Femur (tissue), 1 donor: ENCODE measurements at regions not wholly inside any gene's neighbourhood (a gene's known extent, or its start where the extent isn't known, plus 50 kb on each side); places are given as distances from the start of the nearest gene placed in this dataset.

ENCODE experiments used
- DNase-seq: peaks from one replicate; pipeline ENCODE4 v3.0.0-alpha.2; 2017

DNA sequence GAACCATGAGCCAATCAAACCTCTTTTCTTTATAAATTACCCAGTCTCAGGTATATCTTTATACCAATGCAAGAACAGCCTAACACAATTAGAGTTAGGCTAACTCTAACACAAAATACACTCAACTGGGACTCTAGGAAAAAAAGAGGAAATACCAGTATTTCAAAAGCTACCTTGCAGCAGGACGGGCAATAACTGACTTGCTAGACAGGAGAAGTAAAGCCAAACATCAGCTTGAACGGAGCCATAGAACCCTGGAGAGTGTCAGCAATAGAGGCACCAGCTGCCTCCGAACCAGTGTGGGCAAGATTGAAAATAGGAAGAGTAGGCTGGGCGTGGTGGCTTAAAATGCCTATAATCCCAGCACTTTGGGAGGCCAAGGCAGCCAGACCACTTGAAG, 162.0 kb upstream of the SOX4 start:
- no peak for DNase-seq

DNA sequence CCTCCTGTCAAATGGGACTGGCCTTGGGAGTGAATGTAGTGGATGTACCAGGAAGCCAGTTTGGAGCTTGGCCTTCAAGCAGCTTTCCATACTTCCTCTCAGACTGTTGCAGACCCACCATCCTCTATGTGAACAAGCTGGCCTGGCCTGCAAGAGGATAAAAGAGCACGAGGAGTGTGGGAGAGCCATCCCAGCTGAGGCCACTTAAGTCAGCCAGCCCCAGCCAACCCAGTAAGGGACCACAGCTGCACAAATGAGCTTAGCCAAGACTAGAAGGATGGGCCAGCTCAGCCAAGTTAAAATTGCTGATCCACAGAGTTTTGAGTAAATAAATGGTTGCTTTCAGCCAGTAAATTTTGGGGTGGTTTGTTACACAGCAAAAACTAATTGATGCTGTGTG, 156.9 kb upstream of the SOX4 start:
- DNase-seq = no peak

DNA sequence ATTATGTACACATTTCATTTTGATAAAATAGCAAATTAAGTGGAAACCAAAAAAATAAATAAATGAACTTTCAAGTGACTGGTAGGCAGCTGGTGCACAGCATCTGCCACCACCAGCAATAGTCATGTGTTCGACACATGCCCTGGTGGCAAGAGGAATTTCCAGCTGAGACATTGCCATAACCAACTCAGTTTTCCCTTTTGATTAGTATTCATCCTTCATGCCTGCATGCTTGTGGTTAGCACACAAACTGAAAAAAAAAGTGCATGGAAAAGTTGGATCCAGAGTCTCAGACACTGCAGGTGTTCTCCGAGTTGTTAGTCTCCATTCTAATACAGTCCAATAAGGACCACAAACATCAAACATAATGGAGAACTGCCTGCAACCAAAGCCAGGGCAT, 156.0 kb upstream of the SOX4 start:
- DNase-seq = no peak

DNA sequence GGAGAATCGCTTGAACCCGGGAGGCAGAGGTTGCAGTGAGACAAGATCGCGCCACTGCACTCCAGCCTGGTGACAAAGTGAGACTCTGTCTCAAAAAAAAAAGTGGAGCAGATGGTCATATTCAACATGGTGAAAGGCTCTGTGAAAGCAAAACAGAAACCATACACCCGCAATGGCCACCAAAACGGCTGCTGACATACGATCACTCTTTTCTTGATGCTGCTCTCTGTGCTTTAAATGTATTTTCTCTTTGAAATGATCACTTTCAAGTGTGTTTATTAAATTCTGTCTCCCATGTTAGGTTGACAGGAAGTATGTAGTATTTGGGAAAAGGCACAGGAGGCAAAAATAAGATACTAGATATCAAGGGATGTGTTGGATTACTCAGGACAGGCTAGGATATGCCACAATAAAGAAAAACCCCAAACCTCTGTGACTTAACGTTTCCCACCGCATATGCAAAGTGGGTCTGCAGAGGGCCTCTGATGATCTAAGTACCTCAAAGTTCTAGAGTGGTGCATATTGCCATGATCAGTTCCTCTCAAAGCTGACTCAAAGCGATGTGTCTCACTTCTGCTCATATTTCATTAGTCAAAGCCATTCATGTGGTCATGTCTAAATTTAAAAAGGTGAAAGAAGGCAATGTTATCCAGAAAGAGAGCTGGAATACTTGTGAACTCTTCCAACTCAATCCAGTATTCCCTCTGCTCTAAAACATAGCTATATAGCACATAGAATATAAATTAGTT, 155.1 kb upstream of the SOX4 start:
- DNase-seq = no peak

DNA sequence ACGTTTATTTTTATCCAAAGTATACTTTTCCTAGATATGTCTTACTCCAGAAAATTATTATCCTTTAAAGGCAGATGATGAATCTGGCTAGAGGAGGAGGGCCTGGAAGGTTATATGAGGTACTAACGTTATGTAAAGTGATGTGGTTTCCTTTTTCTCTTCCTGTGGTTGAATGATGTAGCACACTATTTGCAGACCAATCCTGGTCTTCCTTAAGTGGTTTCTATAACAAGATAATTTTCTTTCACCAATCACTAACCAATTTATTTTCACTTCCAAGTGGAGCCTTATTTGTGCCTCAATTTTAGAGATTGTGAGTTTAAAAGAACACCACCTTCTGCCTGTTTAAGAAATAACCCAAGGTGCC, 154.6 kb upstream of the SOX4 start:
- no peak for DNase-seq

DNA sequence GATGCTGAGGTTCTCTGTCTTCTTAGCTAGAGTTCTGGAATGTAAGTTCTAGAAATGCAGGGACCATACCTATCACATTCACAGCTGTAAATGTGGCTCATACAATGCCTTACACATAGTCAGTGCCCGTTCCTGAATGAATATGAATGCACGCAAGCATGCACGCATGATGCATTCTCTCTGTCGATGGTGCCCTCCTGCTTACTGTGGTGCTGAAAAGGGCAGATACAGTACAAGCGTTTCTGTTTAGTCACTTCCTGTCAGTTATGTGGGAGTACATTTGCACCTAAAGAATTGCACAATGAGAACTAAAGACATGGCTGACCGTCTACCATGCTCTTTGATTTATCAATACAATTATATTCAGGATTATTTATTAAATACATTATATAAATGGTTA, 152.2 kb upstream of the SOX4 start:
- no peak for DNase-seq

DNA sequence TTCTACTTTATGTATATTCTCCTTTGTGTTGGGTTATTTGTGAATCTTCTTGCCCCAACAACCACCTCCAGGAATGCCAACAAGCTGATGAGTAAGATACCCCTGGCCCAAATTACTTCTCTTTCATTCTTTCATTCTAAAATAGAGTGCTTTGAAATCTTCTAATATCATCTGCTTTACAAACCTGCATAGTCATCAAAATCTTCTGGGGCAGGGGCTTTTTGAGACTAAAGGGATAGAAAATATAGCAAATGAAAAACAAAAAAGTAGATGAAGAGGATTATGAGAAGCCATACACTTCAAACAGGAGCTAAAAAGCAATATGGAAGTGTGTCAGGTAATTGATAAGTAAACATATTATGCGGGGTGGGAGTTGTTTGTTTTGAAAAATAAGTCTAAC, 150.7 kb upstream of the SOX4 start:
- no peak for DNase-seq

DNA sequence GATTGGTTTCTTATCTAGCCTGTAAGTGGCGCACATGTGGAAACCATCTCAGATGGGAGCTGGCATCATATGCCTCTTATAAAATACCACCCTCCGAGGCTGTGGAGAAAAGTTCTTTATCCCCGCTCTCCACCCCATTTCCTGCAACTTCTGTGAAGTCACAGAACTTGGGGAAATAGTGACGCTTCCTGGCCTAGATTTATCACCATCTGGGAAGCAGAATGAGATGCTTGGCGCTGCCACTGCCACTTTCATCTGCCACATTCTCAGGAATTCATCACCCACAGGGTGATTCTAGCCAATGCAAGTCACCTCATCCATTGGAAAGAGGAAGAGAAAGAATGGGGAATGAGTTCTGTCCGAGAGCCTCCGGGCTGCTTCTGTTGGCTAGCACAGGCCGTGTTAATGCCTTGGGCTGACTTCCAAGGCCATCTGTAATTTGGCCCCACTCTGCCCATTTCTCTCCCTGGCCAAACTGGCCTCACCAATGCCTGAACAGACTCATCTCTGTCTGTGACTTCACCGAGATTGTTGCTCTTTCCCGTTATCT, 148.8 kb upstream of the SOX4 start:
- DNase-seq = no peak

DNA sequence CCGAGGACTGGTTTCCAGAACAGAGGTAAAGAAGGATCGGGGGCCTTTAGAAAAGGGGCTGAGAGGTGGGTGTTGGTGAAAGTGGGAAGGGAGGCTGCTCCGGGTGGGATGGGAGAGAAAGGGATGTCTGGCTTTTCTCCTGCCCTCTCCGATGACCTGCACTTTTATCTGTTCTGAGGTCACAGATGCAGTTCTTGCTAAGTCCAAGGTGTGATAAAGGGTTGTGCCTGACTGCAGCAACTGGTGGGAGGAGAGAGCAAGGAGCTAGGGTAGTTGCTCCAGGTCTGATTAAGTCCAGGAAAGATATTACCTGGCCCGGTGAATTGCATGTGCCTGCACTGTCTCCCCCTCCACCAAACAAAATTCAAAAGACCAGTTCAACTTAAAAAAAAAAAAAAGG, 145.6 kb upstream of the SOX4 start:
- DNase-seq = no peak

DNA sequence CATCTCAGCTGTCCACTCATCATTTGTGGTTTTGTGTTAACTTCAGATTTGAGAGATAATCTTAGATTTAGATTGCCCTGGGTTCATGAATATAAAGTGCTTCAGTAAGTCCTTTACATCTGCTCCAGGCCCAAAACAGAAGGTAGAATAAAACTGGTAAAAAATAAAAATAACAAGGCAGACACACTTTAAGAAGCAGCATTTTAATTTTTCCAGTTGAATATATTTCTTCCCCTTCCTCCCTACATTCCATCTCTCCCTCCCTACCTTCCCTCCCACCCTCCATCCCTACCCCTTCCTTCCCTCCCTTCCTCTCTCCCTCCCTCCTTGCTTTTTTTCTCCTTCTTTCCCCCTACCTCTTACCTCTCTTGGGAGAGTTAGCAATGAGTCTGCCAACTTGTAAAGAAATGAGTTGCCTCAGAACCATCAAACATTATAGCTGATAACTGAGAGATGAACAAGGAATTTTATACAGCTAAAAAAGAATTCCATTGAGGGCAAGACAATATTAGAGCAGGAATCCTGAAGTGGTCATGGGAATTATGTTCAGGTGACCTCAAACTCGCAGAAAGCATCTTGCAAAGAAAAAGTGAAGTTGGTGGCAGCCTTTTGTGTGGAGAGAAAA, 145.0 kb upstream of the SOX4 start:
- no peak for DNase-seq

DNA sequence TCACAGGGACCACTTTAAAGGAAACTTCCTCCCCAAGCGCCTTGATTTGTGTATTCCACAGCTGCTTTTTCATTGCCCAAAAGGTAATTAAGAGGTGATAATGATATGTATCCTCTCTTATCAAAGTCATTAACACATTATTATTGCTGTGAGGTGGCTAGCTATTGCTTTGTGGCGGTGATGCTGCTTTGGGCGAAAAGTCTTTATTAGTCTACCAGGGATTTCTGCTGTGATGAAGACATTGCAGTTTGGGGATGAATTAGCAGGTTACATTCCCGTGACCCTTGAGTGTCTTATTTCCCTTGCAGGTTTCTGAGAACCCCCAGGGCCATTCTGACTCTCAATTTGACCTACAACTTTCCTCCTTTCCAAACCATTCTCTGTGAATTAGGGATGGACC, 143.4 kb upstream of the SOX4 start:
- DNase-seq = no peak

DNA sequence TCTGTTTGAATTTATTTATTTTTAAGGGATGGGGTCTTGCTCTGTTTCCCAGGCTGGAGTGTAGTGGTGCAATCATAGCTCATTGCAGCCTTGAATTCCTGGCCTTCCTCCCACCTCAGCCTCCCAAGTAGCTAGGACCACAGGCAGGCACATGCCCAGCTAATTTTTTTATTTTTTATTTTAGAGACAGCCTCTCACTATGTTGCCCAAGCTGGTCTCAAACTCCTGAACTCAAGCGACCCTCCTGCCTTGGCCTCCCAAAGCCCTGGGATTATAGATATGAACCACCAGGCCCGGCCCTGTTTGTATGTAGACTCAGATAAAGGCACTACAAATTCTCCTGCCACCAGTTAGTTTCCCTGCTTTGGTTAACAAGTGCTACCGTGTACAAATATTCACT, 142.9 kb upstream of the SOX4 start:
- no peak for DNase-seq

DNA sequence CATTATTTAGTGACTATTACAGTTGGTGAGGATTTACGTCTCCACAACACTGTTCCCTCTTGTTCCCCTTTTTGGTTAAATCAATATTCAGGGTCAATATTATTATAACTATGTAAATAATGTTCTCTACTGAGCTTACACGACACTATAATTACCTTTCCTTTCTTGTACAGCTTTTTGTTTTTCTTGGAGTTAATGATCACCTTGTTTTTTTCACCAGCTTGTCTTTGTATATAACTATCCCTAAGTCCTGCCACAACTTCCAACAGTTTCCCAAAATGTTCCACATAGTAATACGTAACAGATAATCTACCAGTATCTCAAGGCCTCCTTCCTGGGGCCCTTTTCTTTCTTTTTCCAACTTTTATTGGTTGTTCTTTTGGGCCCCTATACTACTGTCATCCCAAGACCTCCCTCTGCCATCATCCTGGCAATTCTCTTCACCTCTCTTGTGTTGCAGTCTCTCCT, 142.0 kb upstream of the SOX4 start:
- DNase-seq = no peak

DNA sequence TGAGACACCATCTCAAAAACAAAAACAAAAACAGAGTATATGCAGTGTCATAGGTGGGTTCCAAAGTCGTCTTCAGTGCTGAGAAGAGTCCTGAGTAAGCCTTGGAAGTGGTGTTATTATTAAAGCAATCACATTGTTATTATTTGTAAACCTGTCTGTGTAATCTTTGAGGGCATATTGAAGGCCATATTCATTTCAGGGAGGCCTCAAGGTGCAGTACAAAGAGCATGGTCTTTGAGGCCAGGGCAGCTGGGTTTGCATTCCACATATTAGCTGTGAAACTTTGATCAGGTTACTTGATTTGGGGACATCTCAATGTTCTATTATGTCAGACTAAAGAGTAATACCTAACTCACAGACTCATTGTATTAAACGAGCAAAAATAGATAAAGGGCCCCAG, 139.3 kb upstream of the SOX4 start:
- no peak for DNase-seq

DNA sequence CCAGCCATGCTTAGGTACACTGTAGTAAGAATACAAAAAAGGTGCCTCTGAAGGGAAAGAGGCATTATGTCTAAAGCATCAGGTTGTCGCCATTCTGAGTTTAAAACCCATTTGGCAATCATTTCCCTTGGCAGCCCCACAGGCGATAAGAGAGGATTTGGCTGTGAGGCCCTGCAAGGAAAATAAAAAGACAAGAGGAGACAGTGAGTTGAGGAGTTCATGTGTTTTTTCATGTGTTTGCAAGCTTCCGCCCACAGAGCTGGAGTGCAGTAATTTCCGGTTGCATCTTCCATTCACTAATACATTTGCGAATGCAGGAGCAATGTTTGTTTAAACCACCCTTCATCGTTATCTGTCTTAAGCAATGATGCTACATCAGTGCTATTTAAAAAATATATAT, 138.5 kb upstream of the SOX4 start:
- no peak for DNase-seq

DNA sequence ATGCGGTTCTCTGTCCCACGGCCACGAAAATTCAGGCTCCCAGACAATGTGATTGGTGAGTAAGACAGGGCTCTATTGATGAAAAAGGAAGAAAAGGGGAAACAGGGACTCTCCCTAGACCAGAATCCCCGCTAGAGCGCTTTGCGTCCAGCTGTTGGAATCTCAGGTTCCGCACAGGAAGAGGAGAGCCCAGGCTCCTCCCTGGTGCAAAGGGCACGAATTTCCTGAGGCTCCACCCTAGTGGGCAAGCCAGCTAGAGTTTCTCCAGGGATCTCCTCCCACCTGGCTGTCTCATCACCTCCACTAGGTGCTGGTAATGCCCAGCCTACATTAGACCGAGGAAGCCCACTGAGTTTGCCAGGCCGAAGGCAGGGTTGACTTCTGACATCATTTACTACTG, 135.9 kb upstream of the SOX4 start:
- DNase-seq = no peak

DNA sequence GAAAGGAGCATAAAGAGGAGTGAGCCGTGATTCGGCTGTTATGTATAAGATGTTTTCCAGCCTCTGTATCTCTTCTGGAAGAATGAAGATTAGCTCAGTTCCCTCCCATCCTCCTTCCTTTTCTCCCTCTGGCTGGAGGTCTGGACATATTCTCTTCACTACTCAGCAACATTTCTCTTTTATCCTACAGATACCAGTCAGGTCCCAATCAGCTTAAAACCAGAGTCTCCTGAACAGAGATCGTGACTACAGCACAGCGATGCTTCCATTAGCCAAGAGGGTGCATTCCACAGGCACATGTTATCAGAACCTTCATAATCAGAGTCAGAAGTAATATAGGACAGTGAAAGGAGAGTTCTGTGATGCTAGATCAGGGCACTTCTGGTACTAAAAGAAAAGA, 133.9 kb upstream of the SOX4 start:
- no peak for DNase-seq

DNA sequence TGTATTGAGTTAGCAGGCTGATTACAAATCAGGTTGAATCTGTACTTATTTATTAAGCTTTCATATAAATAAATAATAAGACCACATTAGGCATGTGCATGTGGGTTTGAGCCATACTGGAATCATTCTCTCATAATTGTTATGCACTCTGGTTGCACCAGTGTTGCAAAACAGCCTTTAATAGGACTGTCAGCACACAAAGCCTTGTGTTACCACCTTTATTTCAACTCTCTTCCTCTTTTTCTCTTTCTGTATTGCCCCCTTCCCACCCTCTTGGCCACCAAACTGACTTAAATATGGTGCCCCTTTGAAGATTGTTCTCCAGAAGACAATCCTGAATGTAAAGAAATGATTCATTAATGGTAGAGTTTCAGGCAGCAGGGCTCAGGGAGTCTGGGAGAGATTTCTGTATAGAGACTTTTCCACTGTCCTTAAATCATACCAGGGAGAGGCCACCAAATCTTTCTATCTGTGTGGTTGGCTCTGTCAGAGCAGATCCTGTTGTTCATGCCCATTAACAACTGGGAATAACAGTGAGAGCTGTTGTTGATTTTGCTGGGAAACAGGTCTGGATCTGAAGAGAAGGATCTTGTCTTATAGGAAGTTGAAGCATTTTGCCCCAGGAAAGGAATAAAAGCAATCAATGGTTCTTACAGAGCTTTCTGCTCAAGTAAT, 131.6 kb upstream of the SOX4 start:
- no peak for DNase-seq

DNA sequence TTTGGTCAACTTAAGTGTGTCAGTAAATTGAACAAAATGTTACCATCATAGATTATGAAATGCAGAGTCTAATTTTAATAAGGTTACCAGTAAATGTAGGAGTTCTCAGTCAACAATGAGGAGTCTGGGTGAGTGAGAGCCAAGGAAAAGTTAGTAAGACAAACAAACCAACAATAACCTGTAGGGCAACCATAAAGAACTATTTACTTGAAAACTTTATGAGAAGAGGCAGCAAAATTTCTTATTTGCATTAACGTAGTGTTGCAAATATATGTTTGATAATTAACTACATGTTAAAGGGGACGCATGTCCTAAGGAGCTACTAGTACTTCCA, 131.1 kb upstream of the SOX4 start:
- no peak for DNase-seq

DNA sequence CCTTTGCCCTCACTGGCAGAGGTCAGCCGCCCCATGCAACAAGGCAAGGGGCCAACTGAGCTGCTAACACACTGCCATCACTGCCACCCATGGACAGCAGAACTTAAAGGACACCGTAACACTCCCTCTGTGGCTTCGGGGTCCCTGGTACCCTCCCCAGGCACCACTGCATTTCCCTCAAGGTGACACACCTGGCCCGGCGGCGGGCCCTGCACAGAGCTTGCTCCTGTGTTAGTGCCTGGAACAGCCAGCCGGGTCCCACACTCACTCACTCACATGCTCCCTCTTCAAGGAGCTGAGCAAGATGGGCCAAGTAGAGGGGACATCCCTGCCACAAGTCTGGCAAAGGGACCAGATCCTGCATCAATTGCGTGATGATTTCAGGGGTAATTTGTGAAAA, 126.5 kb upstream of the SOX4 start:
- no peak for DNase-seq

DNA sequence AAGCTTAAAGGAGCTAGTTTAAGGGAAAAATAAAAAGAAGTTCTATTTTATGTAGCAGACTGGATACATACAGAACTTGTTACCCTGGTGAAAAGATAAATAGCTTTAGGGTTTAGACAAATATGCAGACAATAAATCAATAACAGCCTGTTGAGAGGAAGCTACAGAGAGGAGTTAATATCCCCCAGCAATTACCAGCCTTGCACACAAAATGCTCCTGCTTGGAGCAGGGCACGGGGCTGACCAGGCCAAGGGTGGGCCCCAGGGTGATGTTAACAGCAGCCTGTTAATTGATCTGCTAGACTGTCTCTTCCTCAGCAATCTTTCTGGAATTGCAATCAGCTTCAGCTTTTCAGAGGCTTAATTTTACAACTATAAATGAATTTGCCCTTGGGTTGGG, 125.1 kb upstream of the SOX4 start:
- no peak for DNase-seq

DNA sequence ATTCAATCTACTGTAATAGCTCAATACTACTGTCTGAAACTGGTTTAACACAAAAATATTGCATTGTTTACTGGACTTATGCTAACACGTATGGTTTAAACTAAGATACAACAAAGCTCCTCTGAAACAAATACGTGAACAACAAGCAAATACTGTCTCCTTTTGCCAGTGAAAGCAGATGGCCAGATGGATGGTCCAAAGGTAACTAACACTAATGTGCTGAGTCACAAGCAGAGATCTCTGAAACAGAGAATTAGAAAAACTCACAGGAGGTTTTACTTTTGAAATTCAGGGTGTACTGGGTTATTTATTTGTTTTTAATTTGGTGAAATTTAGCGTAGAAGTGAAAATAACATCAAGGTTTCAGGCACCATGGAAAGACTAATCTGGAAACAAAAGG, 124.3 kb upstream of the SOX4 start:
- DNase-seq = no peak

DNA sequence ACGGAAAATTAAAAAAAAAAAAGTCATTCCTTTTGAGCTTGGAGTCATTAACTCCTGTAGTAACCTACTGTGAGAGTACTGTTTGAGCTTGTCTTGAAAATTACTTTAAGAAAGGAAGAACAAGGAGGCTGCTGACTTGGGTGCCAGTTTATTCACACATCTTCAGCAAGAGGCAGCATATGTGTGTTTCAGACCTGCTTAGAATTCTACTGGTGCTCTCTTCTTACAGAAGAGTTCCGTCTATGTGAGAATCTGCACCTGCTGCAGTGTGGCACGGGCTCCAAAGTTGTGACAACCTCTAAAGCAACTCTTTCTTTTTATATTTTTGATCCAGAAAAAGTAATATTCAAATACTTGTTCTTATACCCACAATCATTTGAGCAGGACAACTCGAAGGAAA, 117.4 kb upstream of the SOX4 start:
- no peak for DNase-seq

DNA sequence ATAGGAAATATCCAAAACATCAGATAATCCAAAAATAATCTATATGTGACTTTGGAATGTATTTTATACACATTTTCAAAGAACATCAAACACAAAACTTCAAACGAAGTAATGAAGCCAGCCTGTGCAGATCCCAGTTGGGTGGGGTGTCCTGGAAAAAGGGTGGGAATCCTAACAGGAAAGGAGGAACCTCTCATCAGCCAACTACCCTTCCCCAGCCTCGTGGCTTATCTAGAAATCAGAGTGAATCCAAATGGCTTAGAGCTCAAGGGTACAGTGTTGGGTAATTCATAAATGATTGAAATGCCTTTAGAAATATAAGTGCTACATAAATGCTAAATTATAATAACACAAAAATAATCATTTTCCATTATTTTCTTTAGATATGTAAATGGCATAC, 115.1 kb upstream of the SOX4 start:
- DNase-seq = no peak
